VCaP (cell line): ENCODE measurements at regions not wholly inside any gene's neighbourhood (a gene's known extent, or its start where the extent isn't known, plus 50 kb on each side); places are given as distances from the start of the nearest gene placed in this dataset.

ENCODE experiments used
- H3K27ac ChIP-seq: fragments of 450-650 bp; 2 replicates; pipeline ENCODE4 v1.5.1; 2017
- TF ChIP-seq, protein P1 (sequence below): fragments of 450-650 bp; conservative IDR thresholded peaks from 2 replicates; pipeline ENCODE4 v1.5.1; 2017; ENCODE audit warnings: mild to moderate bottlenecking, moderate library complexity

DNA sequence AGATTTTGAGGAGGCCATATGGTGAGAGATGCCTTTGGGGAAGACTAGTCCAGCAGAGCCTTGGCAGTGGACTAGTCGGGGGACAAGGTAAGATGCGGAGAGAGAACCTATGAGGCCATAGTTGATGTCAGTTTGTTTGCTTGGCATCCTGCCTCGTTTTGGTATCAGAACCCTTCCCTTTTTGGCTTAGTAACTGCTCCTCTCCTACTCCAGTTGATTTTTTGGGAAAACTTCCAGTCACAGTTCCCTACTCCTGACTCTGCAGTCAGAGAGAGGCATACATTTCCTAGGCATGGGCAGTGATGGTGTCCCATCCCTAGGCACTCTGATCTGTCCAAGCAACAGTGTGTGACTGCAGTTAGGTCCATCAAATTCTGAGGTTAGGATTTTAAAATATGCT, 398.3 kb downstream of the AEBP2 start:
- TF ChIP-seq, protein P1, sequence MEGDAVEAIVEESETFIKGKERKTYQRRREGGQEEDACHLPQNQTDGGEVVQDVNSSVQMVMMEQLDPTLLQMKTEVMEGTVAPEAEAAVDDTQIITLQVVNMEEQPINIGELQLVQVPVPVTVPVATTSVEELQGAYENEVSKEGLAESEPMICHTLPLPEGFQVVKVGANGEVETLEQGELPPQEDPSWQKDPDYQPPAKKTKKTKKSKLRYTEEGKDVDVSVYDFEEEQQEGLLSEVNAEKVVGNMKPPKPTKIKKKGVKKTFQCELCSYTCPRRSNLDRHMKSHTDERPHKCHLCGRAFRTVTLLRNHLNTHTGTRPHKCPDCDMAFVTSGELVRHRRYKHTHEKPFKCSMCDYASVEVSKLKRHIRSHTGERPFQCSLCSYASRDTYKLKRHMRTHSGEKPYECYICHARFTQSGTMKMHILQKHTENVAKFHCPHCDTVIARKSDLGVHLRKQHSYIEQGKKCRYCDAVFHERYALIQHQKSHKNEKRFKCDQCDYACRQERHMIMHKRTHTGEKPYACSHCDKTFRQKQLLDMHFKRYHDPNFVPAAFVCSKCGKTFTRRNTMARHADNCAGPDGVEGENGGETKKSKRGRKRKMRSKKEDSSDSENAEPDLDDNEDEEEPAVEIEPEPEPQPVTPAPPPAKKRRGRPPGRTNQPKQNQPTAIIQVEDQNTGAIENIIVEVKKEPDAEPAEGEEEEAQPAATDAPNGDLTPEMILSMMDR: no peak
- no peak overlapping the region for H3K27ac ChIP-seq

DNA sequence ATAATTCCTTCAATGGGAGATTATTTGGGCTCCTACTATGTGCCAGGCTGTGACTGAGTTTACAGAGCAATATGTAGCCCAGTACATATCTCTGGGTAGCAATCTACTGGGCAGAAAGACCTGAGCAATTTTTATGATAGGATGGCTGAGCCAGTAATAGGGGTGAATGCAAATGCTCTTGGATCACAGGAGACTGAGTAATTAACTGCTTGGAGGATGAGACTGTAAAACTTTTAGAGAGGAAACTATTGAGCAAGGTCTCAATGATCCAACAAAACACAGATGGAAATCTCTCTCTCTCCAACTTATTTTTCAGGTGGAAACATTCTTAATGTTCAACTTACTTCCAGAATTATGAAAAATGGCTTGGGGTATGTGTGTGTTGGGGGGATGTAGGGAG, 402.2 kb downstream of the AEBP2 start:
- H3K27ac ChIP-seq: no peak overlapping the region
- TF ChIP-seq, protein P1: no peak

DNA sequence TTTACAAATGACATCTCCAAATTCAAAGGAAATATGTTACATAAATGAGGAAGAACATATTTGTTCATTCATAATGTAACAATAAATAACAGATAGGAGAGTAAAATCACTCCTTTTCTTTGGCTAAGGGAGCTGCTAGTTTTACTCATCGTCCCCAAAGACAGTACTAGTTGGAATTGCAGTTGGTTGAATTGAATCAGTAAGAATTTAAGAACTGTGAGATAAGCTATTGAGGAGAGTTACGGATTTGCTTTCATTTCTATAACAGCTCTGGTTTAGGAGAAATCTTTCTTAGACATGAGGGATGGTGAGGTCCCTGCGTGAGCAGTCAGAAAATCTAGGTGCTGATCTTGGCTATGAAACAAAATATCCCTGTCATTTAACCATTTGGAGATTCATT, 402.8 kb downstream of the AEBP2 start:
- TF ChIP-seq, protein P1: no peak
- H3K27ac ChIP-seq: no peak overlapping the region

DNA sequence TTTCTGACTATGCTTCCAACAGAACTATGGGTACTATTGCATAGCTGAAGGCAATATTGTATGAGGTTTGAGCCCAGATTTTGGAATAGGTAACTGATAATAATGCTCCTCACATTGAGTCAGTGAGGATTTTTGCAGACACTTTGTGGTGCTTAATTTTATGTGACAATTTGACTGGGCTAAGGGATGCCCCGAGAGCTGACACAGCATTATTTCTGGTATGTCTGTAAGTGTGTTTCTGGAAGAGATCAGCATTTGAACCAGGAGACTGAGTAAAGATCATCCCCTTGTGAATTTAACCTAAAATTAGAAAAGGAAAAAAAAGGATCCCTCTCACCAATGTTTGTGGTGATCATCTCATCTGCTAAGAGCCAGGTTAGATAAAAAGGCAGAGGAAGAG, 404.9 kb downstream of the AEBP2 start:
- no peak overlapping the region for H3K27ac ChIP-seq
- TF ChIP-seq, protein P1: no peak

DNA sequence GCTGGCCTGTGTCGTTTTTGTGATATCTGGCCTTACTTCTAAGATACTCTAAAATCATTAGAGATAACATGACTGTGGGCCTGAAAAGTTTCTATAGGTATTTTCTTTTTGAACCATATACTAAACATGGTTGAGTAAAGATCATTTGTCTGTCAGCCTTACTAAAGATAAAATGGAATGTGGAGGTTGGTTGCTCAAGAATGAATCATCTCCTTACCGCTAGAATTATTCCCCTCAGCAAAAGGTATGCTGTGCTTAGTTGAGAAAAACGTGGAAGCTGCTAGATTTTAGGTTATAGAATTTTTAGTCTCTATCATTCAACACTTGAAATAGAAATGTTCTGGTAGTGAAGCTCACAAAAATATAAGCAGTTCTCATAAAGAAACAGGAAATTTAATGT, 407.3 kb downstream of the AEBP2 start:
- H3K27ac ChIP-seq: no peak overlapping the region
- TF ChIP-seq, protein P1: no peak

DNA sequence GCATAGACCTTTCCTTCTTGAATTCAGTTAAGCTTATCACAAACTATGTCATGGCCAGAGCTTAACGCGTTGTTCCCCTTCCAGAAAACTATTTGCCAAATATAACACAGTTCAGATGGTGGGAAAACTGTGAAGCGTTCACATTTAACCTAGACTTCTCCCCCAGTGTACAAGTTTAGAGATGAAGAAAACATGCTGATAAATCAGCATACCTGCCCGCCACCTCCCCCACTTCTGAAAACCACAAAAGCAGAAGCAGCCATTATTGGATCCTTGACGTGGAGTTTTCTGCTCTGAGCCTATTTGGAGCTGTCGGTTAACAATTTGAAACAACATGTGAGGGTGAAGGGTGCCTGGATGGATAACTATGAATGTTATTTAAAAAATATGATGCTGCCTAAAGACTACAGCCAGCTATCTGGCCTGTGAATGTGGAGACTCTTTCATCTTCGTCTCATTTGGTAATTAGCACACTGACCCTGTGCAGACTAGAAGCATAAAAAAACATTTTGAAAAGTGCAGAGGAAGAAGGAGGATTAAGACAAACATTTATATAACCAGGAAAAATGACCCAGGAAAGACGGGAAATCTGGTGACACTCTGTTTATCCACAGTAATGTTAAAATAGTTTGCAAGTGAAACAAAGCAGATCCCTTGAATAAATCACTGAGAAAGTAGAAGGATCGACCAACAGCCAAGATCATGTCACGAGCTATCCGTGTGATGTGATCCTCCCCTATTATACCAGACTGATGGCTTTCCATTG, 408.2 kb downstream of the AEBP2 start:
- H3K27ac ChIP-seq: no peak overlapping the region
- TF ChIP-seq, protein P1: no peak

DNA sequence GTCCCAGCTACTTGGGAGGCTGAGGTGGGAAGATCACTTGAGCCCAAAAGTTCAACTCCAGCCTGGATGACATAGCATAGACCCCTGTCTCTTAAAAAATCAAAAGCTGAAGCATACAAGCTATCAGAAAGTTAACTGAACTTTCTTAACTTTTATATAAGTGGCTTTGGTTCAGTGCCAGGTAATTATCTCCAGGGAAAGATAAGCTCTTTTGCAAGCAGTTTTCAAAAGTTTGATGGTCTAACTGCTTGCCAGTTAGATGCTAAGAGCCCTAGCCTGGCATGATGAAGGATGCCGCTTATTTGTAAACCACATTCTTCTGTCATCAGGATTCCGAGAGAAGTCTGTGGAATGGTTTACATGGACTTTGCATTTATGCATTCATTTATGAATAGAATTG, 409.1 kb downstream of the AEBP2 start:
- TF ChIP-seq, protein P1: no peak
- H3K27ac ChIP-seq: no peak overlapping the region
